ENCODE measurements at regions not wholly inside any gene's neighbourhood (a gene's known extent, or its start where the extent isn't known, plus 50 kb on each side); places are given as distances from the start of the nearest gene placed in this dataset.

DNA sequence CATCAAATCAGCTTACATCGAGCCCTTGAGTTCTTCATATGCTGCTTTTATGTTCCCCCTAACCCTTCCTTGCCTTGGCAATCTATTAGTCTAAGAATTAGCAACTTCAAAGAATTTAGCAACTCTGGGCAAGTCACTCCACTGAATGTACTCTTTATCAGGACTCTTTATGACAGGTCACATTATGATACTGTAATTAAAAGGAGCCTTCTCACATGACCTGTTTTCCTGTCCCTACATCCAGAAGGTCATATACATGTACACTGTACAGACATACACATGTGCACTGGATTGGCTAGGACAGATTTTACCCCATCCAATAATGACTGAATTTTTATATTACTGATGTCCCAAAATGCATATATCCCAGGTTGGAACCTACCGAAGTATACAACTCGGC, 463.1 kb downstream of the SHQ1 start:
- peaks cover 11 to 12% of the 10 kb centered on the region in 2 donors for H3K4me1 ChIP-seq (ENCODE audit: control insufficient read depth in 1 of 2, insufficient read depth in 2 of 2, low read length in 2 of 2)
- no peaks in the 10 kb centered on the region for H3K27me3 ChIP-seq (ENCODE audit: low read depth, low read length)

DNA sequence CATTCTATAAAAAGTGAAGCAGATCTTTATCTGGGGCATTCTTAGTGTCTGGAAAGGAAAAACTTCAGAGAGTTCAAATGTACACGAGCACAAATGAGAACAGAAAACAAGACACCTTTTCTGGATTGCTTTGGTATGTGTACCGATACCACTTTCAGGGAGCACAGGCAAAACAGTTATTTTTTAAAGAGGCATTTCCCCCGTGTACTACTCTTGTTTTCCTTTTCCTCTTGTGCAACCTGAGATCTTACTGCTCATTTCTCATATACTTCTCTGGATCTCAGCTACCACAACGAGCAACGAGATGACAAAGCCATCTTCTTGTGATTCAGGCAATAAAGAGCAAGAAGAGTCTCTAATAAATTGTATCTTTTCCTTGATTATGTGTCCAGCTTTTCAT, 463.6 kb downstream of the SHQ1 start:
- Histone ChIP-seq H3K4me3 (ENCODE audit: low read depth in 1 of 2, low read length in 2 of 2) (no peak overlapping the region), H3K27ac (ENCODE audit: low read length) (no peak overlapping the region)

More for the DNA sequence above, 463.1 kb downstream of the SHQ1 start:
- no peak overlapping the region for H3K4me3 ChIP-seq (ENCODE audit: low read depth in 1 of 2, low read length in 2 of 2)
- H3K27ac ChIP-seq (ENCODE audit: low read length): no peak overlapping the region
- no peaks in the 10 kb centered on the region for H3K9me3 ChIP-seq (ENCODE audit: control insufficient read depth in 1 of 2, low read length in 2 of 2)
- no peaks in the 10 kb centered on the region for H3K36me3 ChIP-seq (ENCODE audit: control insufficient read depth in 1 of 2, insufficient read depth in 2 of 2, low read length in 2 of 2)

DNA sequence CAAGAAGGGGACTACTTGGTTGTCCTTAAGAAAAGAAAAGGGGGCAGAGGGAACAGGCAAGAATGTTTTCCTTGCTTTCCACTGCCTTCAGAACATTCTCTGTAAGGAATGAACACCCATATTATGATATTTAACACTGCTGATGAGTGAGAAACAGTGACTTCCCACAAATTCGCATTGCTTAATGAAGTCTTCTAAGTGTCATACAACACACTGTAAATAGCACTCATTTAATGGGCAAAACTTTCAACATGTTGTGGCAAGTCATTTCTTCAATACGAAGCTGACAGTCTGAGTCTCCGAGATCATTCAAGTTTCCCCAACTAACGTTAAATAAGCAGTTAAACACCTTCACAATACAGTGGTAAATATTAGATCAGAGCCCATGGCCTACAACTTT, 464.4 kb downstream of the SHQ1 start:
- H3K27me3 ChIP-seq (ENCODE audit: low read depth, low read length): no peaks in the 10 kb centered on the region
- H3K27ac ChIP-seq (ENCODE audit: low read length): no peak overlapping the region
- no peak overlapping the region for H3K4me3 ChIP-seq (ENCODE audit: low read depth in 1 of 2, low read length in 2 of 2)
- peaks cover 2 to 3% of the 10 kb centered on the region in 2 donors for H3K36me3 ChIP-seq (ENCODE audit: control insufficient read depth in 1 of 2, insufficient read depth in 2 of 2, low read length in 2 of 2)
- H3K4me1 ChIP-seq (ENCODE audit: control insufficient read depth in 1 of 2, insufficient read depth in 2 of 2, low read length in 2 of 2): peaks cover 9 to 12% of the 10 kb centered on the region in 2 donors
- no peaks in the 10 kb centered on the region for H3K9me3 ChIP-seq (ENCODE audit: control insufficient read depth in 1 of 2, low read length in 2 of 2)

More for the DNA sequence above, 463.6 kb downstream of the SHQ1 start:
- Histone ChIP-seq H3K27me3 (ENCODE audit: low read depth, low read length) (no peaks in the 10 kb centered on the region), H3K9me3 (ENCODE audit: control insufficient read depth in 1 of 2, low read length in 2 of 2) (no peaks in the 10 kb centered on the region), H3K4me1 (ENCODE audit: control insufficient read depth in 1 of 2, insufficient read depth in 2 of 2, low read length in 2 of 2) (peaks cover 11 to 12% of the 10 kb centered on the region in 2 donors), H3K36me3 (ENCODE audit: control insufficient read depth in 1 of 2, insufficient read depth in 2 of 2, low read length in 2 of 2) (no peaks in the 10 kb centered on the region)

DNA sequence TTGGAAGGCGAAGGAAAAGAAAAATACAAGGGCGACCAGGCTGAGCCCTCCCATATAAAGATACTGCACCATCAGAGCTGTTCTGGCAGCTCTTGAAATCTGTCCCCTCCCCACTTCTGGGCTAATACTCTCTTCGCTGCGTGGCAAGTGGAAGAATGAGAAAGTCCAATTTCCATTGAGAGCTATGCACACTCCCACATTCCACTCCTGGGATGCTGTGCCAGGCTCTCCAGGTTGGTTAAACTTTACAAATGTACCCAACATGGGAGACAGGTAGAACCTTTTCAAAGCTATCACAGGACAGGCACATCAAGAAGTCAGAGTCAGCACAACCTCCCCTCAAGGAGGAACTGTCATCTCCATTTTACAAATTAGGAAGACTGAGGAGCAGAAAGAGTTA, 465.0 kb downstream of the SHQ1 start:
- H3K4me3 ChIP-seq (ENCODE audit: low read depth in 1 of 2, low read length in 2 of 2): no peak overlapping the region
- no peaks in the 10 kb centered on the region for H3K27me3 ChIP-seq (ENCODE audit: low read depth, low read length)

DNA sequence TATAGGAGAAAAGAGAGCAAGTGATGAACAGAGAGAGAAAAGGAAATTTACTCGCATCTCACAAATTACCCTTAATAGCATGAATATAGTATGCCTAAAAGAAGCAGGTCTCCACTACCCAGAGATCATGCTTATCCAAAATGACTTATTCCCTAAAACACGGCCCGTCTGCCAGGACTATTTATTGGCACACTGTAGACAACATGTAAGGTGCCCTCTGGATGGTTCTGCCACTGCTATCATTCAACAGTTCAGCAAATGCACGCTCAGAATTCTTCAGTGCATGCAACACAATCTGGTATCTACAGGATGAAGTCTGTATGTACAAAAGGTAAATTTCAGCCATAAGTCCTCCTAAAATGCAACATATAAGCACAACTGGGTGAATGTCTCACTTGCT, 465.8 kb downstream of the SHQ1 start:
- H3K27me3 ChIP-seq (ENCODE audit: low read depth, low read length): no peaks in the 10 kb centered on the region
- H3K36me3 ChIP-seq (ENCODE audit: control insufficient read depth in 1 of 2, insufficient read depth in 2 of 2, low read length in 2 of 2): peaks cover 12 to 13% of the 10 kb centered on the region in 2 donors
- H3K9me3 ChIP-seq (ENCODE audit: control insufficient read depth in 1 of 2, low read length in 2 of 2): no peaks in the 10 kb centered on the region
- no peak overlapping the region for H3K27ac ChIP-seq (ENCODE audit: low read length)
- H3K4me1 ChIP-seq (ENCODE audit: control insufficient read depth in 1 of 2, insufficient read depth in 2 of 2, low read length in 2 of 2): peaks cover 0 to 12% of the 10 kb centered on the region in 2 donors
- no peak overlapping the region for H3K4me3 ChIP-seq (ENCODE audit: low read depth in 1 of 2, low read length in 2 of 2)

More for the DNA sequence above, 465.0 kb downstream of the SHQ1 start:
- H3K9me3 ChIP-seq (ENCODE audit: control insufficient read depth in 1 of 2, low read length in 2 of 2): no peaks in the 10 kb centered on the region
- peaks cover 3 to 12% of the 10 kb centered on the region in 2 donors for H3K4me1 ChIP-seq (ENCODE audit: control insufficient read depth in 1 of 2, insufficient read depth in 2 of 2, low read length in 2 of 2)
- H3K27ac ChIP-seq (ENCODE audit: low read length): no peak overlapping the region
- H3K36me3 ChIP-seq (ENCODE audit: control insufficient read depth in 1 of 2, insufficient read depth in 2 of 2, low read length in 2 of 2): peaks cover 9 to 10% of the 10 kb centered on the region in 2 donors

DNA sequence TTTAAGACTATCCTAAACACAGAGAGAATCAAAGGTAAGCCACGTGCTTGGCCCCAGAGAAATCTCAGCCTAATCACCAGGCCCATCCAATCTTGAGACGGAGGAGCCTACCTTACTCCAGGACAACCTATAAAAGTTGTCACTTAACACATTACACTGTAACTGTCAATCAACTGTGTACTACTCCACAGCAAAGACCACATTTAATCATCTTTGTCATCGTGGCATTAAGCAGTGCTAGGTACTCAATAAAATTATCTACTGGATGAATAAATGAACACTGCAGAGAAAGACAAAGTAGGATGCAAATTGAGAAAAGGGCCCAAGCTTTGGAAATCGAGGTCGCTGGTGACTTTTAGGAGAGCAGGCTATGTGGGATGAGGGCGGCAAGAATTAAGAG, 466.7 kb downstream of the SHQ1 start:
- no peaks in the 10 kb centered on the region for H3K9me3 ChIP-seq (ENCODE audit: control insufficient read depth in 1 of 2, low read length in 2 of 2)
- H3K36me3 ChIP-seq (ENCODE audit: control insufficient read depth in 1 of 2, insufficient read depth in 2 of 2, low read length in 2 of 2): peaks cover 12 to 18% of the 10 kb centered on the region in 2 donors
- no peak overlapping the region for H3K27ac ChIP-seq (ENCODE audit: low read length)
- no peak overlapping the region for H3K4me3 ChIP-seq (ENCODE audit: low read depth in 1 of 2, low read length in 2 of 2)
- no peaks in the 10 kb centered on the region for H3K27me3 ChIP-seq (ENCODE audit: low read depth, low read length)
- H3K4me1 ChIP-seq (ENCODE audit: control insufficient read depth in 1 of 2, insufficient read depth in 2 of 2, low read length in 2 of 2): peaks cover 0 to 7% of the 10 kb centered on the region in 2 donors

DNA sequence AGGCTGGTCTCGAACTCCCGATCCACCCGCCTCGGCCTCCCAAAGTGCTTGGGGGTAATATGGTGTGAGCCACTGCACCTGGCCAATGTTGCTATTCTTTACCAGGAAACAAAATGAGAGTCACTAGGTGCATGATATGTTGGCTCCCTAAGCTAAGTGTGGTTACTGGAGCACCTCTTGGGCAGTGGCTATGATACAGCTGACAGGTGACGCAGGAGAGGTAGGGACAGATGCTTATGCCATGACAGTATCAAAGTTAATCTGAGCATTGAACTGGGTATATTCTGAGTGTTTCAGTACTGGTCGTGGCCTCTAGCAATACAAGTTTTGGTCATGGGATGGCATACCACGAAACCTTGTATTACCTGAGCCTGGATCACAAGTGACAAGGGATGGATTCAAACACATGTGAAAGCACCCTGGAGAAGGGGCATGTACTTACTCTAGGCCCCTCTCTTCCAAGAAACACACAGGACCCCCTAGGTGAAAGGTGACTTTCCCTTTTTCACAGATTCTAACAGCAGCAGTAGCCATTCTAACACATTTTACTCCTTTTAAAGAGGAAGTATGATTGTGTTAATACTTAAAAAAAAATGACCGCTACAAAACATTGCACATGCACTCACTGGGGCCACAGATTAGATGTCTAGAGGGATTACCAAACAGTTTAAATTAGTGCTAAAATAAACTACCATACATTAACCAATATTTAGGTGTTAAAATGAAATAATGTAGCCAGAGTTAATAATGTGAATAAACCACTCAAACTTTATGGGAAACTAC, 467.3 kb downstream of the SHQ1 start:
- Histone ChIP-seq H3K27me3 (ENCODE audit: low read depth, low read length) (no peaks in the 10 kb centered on the region), H3K36me3 (ENCODE audit: control insufficient read depth in 1 of 2, insufficient read depth in 2 of 2, low read length in 2 of 2) (peaks cover 12 to 18% of the 10 kb centered on the region in 2 donors), H3K4me1 (ENCODE audit: control insufficient read depth in 1 of 2, insufficient read depth in 2 of 2, low read length in 2 of 2) (peaks cover 0 to 6% of the 10 kb centered on the region in 2 donors), H3K9me3 (ENCODE audit: control insufficient read depth in 1 of 2, low read length in 2 of 2) (no peaks in the 10 kb centered on the region), H3K27ac (ENCODE audit: low read length) (no peak overlapping the region), H3K4me3 (ENCODE audit: low read depth in 1 of 2, low read length in 2 of 2) (no peak overlapping the region)

DNA sequence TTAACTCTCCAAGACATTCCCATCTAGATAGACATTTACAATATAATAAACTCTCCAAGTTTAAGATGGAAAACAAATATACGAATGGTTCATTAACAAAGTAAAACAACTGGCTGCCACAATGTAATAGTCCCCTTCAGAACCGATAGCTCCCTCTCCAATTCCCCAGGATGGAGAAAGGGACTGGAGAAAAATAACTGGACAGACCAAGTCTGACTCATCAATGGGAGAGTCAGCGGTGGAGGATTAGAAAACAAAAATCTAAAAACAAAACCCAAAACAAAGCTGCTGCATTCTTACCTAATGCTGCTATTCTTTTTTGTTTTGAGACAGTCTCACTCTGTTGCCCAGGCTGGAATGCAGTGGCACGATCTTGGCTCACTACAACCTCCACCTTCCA, 468.1 kb downstream of the SHQ1 start:
- H3K27me3 ChIP-seq (ENCODE audit: low read depth, low read length): no peaks in the 10 kb centered on the region
- peaks cover 0 to 6% of the 10 kb centered on the region in 2 donors for H3K4me1 ChIP-seq (ENCODE audit: control insufficient read depth in 1 of 2, insufficient read depth in 2 of 2, low read length in 2 of 2)
- H3K27ac ChIP-seq (ENCODE audit: low read length): no peak overlapping the region
- no peak overlapping the region for H3K4me3 ChIP-seq (ENCODE audit: low read depth in 1 of 2, low read length in 2 of 2)
- H3K36me3 ChIP-seq (ENCODE audit: control insufficient read depth in 1 of 2, insufficient read depth in 2 of 2, low read length in 2 of 2): peaks cover 12 to 18% of the 10 kb centered on the region in 2 donors
- H3K9me3 ChIP-seq (ENCODE audit: control insufficient read depth in 1 of 2, low read length in 2 of 2): no peaks in the 10 kb centered on the region

DNA sequence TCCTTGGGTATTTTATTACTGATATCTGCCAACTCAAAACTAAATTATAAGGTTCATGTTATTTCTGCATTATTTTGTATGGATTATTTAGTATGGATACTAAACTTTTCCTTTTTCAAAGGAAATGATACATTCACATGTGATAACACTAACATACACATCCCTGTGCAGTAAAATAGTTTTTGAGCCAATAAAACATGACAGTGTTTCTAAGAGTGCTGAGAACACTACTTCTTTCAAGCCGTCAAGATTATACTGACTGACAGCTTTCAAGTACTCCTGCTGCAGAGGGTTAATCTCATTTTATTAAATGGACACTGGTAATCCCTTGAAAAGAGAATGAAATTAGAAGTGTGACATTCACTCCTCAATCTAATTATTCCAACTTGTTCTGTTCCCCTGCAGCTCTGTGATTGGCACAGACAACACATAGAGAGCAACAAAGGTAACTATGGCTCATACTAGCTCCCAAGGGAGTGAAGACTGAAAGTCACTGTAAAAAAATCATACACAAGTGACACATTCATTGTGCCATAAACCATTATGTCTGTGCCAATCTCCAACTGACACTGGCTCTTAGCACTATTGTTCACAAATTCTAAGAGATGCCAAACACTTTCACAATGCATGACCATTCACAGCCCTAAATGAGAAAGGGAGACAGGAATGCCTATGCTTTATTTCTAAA, 468.6 kb downstream of the SHQ1 start:
- Histone ChIP-seq H3K27me3 (ENCODE audit: low read depth, low read length) (no peaks in the 10 kb centered on the region), H3K27ac (ENCODE audit: low read length) (no peak overlapping the region), H3K36me3 (ENCODE audit: control insufficient read depth in 1 of 2, insufficient read depth in 2 of 2, low read length in 2 of 2) (peaks cover 12 to 18% of the 10 kb centered on the region in 2 donors), H3K9me3 (ENCODE audit: control insufficient read depth in 1 of 2, low read length in 2 of 2) (no peaks in the 10 kb centered on the region), H3K4me1 (ENCODE audit: control insufficient read depth in 1 of 2, insufficient read depth in 2 of 2, low read length in 2 of 2) (peaks cover 0 to 4% of the 10 kb centered on the region in 2 donors), H3K4me3 (ENCODE audit: low read depth in 1 of 2, low read length in 2 of 2) (no peak overlapping the region)

DNA sequence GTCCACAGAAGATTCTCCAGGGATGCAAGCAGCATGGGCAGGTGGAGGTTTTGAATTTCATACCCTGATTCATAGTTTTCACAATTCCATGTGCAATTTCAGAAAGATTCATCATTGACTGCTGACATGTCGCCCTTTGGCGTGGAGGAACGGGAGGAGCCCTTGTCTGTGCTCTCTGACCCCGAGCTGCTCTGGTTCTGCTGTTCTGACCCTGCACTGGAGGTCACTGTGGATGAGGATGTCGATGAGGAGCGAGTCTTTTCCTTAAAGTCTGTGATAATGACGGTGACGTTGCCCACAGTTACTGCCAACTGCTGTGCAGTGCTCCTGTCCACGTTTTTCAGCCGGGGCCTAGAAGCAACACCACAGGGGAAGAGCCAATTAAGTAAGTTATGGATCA, 470.0 kb downstream of the SHQ1 start:
- Histone ChIP-seq H3K4me3 (ENCODE audit: low read depth in 1 of 2, low read length in 2 of 2) (no peak overlapping the region), H3K4me1 (ENCODE audit: control insufficient read depth in 1 of 2, insufficient read depth in 2 of 2, low read length in 2 of 2) (no peaks in the 10 kb centered on the region), H3K36me3 (ENCODE audit: control insufficient read depth in 1 of 2, insufficient read depth in 2 of 2, low read length in 2 of 2) (peaks cover 12 to 18% of the 10 kb centered on the region in 2 donors)

DNA sequence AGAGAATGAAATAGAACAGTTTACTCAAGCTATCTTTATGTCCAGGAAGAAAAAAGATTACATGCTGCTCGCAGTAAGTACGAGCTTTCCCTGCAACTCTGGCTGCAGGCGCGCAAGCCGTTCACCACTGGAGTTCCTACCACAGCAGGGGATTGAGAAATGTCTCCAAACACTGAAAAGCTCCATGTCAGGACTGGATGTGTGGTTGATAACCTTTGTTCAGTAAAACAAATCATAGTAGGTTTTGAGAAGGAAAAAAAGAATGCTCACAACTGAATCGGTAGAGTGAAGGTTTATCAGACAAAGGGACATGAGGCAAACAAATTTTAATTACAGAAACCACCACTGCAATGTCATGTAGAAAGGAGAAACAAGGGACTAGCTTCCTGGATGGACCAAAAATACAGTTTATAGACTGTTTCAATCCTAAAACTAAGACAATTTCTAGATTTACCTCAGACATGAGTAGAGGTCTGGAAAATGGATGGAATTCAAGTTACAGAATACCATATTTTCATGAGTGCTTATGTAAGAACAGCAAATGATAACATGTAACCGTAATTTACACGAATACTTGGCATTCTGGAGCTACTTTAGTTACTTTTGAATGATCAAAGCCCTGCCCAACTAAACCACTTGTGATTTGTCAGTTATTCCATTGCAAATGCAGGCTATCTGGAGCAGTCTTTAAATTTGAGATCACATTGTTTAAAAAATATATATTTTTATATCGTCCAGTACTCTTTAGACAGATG, 471.1 kb downstream of the SHQ1 start:
- no peaks in the 10 kb centered on the region for H3K9me3 ChIP-seq (ENCODE audit: control insufficient read depth in 1 of 2, low read length in 2 of 2)
- H3K4me1 ChIP-seq (ENCODE audit: control insufficient read depth in 1 of 2, insufficient read depth in 2 of 2, low read length in 2 of 2): no peaks in the 10 kb centered on the region
- H3K27ac ChIP-seq (ENCODE audit: low read length): no peak overlapping the region
- no peaks in the 10 kb centered on the region for H3K27me3 ChIP-seq (ENCODE audit: low read depth, low read length)
- H3K36me3 ChIP-seq (ENCODE audit: control insufficient read depth in 1 of 2, insufficient read depth in 2 of 2, low read length in 2 of 2): peaks cover 12 to 18% of the 10 kb centered on the region in 2 donors
- no peak overlapping the region for H3K4me3 ChIP-seq (ENCODE audit: low read depth in 1 of 2, low read length in 2 of 2)

More for the DNA sequence above, 470.0 kb downstream of the SHQ1 start:
- Histone ChIP-seq H3K27ac (ENCODE audit: low read length) (no peak overlapping the region), H3K27me3 (ENCODE audit: low read depth, low read length) (no peaks in the 10 kb centered on the region), H3K9me3 (ENCODE audit: control insufficient read depth in 1 of 2, low read length in 2 of 2) (no peaks in the 10 kb centered on the region)
